Activated T-helper 9 cell treated with anti-CD3 and anti-CD28 coated beads, Interleukin-2, amount 50 U/mL, for 16 hours (primary cell): ENCODE measurements at regions not wholly inside any gene's neighbourhood (a gene's known extent, or its start where the extent isn't known, plus 50 kb on each side); places are given as distances from the start of the nearest gene placed in this dataset.
"Not testable (repeated sequence)": the region's sequence is repeated elsewhere in the genome, so short reads cannot be mapped to it uniquely, and the experiment has no call there.

Source experiments
- DNase-seq: peaks from one replicate; pipeline ENCODE4 v3.0.0-alpha.2; 2020; ENCODE audit warnings: low read depth

GRCh38 chr2:57343391-57344006 lies 703.1 kb upstream of the VRK2 start:
- no peak for DNase-seq

GRCh38 chr2:57368190-57368589 lies 678.4 kb upstream of the VRK2 start:
- DNase-seq = no peak

- DNase-seq = no peak
Measured at GRCh38 chr2:57370882-57371585, 675.6 kb upstream of the VRK2 start.

GRCh38 chr2:57372237-57372984 lies 674.2 kb upstream of the VRK2 start:
- no peak for DNase-seq

GRCh38 chr2:57373530-57373929 lies 673.1 kb upstream of the VRK2 start:
- no peak for DNase-seq

GRCh38 chr2:57376985-57377384 lies 669.6 kb upstream of the VRK2 start:
- no peak for DNase-seq

- DNase-seq = no peak
Measured at GRCh38 chr2:57386305-57386704, 660.3 kb upstream of the VRK2 start.

GRCh38 chr2:57396355-57397098 lies 650.1 kb upstream of the VRK2 start:
- DNase-seq = no peak

- DNase-seq = no peak
Measured at GRCh38 chr2:57397550-57398360, 648.9 kb upstream of the VRK2 start.

- DNase-seq = no peak
Measured at GRCh38 chr2:57399057-57399456, 647.5 kb upstream of the VRK2 start.

GRCh38 chr2:57402096-57402495 lies 644.5 kb upstream of the VRK2 start:
- DNase-seq = no peak

- no peak for DNase-seq
Measured at GRCh38 chr2:57402755-57403154, 643.9 kb upstream of the VRK2 start.

GRCh38 chr2:57407772-57408201 lies 638.8 kb upstream of the VRK2 start:
- no peak for DNase-seq

GRCh38 chr2:57408587-57408986 lies 638.0 kb upstream of the VRK2 start:
- no peak for DNase-seq

GRCh38 chr2:57417007-57417406 lies 629.6 kb upstream of the VRK2 start:
- DNase-seq = no peak

- not testable (repeated sequence) for DNase-seq
Measured at GRCh38 chr2:57418859-57419346, 627.7 kb upstream of the VRK2 start.

GRCh38 chr2:57429831-57430230 lies 616.8 kb upstream of the VRK2 start:
- DNase-seq = no peak

GRCh38 chr2:57432528-57432927 lies 614.1 kb upstream of the VRK2 start:
- no peak for DNase-seq

GRCh38 chr2:57434441-57434840 lies 612.2 kb upstream of the VRK2 start:
- no peak for DNase-seq

GRCh38 chr2:57434972-57435371 lies 611.6 kb upstream of the VRK2 start:
- no peak for DNase-seq

GRCh38 chr2:57437077-57437476 lies 609.5 kb upstream of the VRK2 start:
- DNase-seq = no peak
